OCI-LY1 (cell line): ENCODE measurements at regions not wholly inside any gene's neighbourhood (a gene's known extent, or its start where the extent isn't known, plus 50 kb on each side); places are given as distances from the start of the nearest gene placed in this dataset.

Experiments
- CTCF ChIP-seq: fragments of 200-600 bp; sonication (generic), shearing (Covaris generic); IDR thresholded peaks from 2 replicates; pipeline ENCODE4 v1.5.1; 2017; ENCODE audit warnings: mild to moderate bottlenecking, antibody characterized with exemption, low read length, moderate library complexity, mixed read lengths
- EZH2 ChIP-seq: fragments of 200-600 bp; sonication (generic), shearing (Covaris generic); IDR thresholded peaks from 2 replicates; pipeline ENCODE4 v1.8.0; 2017; ENCODE audit warnings: borderline replicate concordance, mixed run types, mild to moderate bottlenecking, antibody characterized with exemption, low read length, moderate library complexity, mixed read lengths

- TF ChIP-seq CTCF (no peak), EZH2 (no peak)
Observed at GRCh38 chr2:240384711-240385450, 50.6 kb upstream of the GPC1 start.
